ENCODE measurements at regions not wholly inside any gene's neighbourhood (a gene's known extent, or its start where the extent isn't known, plus 50 kb on each side); places are given as distances from the start of the nearest gene placed in this dataset.

- TF ChIP-seq, protein P1, sequence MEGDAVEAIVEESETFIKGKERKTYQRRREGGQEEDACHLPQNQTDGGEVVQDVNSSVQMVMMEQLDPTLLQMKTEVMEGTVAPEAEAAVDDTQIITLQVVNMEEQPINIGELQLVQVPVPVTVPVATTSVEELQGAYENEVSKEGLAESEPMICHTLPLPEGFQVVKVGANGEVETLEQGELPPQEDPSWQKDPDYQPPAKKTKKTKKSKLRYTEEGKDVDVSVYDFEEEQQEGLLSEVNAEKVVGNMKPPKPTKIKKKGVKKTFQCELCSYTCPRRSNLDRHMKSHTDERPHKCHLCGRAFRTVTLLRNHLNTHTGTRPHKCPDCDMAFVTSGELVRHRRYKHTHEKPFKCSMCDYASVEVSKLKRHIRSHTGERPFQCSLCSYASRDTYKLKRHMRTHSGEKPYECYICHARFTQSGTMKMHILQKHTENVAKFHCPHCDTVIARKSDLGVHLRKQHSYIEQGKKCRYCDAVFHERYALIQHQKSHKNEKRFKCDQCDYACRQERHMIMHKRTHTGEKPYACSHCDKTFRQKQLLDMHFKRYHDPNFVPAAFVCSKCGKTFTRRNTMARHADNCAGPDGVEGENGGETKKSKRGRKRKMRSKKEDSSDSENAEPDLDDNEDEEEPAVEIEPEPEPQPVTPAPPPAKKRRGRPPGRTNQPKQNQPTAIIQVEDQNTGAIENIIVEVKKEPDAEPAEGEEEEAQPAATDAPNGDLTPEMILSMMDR (IDR thresholded peaks at IDR 0.05): no peak
- ATAC-seq (ENCODE audit: insufficient number of reproducible peaks, low FRiP score, low read depth) (no peak), DNase-seq (ENCODE audit: low spot score) (no peak)
- no peaks in the 10 kb centered on the region for H3K27me3 ChIP-seq (replicated peaks; ENCODE audit: insufficient read depth)
- no peaks in the 10 kb centered on the region for H3K4me1 ChIP-seq (ENCODE audit: control insufficient read depth in 1 of 2, low read depth in 2 of 2)
- no peaks in the 10 kb centered on the region for H3K36me3 ChIP-seq
- no peaks in the 10 kb centered on the region for H3K9me3 ChIP-seq
- no peak overlapping the region for H3K27ac ChIP-seq
- no peak overlapping the region for H3K4me3 ChIP-seq
These were observed 502.0 kb downstream of the HAPSTR1 start for GRCh38 chr16:9593440-9593839.

- no peaks in the 10 kb centered on the region for H3K36me3 ChIP-seq
These were observed 502.6 kb downstream of the HAPSTR1 start for GRCh38 chr16:9594047-9594446.

DNA sequence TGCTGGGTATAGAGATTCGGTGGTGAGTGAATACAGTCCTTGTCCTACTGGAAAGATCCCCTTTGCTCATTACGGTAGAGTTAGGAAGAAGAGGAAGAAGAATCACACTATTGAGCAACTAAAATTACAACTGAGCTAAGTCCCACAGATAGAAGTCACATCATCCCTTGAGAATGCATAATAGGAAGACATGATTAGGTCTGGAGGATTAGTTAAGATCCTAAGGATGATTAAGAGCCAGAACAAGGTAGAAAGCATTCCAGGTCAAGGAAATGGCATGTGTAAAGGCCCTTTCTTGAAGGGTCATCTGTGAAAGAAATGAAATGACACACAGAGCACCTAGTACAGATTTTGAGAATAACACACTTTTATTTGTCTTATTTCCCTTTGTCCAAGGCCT is 503.5 kb downstream of the HAPSTR1 start:
- Histone ChIP-seq H3K27me3 (replicated peaks; ENCODE audit: insufficient read depth) (no peaks in the 10 kb centered on the region), H3K4me1 (ENCODE audit: control insufficient read depth in 1 of 2, low read depth in 2 of 2) (no peaks in the 10 kb centered on the region), H3K36me3 (no peaks in the 10 kb centered on the region), H3K9me3 (no peaks in the 10 kb centered on the region), H3K4me3 (no peak overlapping the region), H3K27ac (no peak overlapping the region)
- DNase-seq (ENCODE audit: low spot score): no peak
- TF ChIP-seq, protein P1 (IDR thresholded peaks at IDR 0.05): no peak
- ATAC-seq (ENCODE audit: insufficient number of reproducible peaks, low FRiP score, low read depth): no peak

More at GRCh38 chr16:9594047-9594446, 502.6 kb downstream of the HAPSTR1 start:
- Histone ChIP-seq H3K9me3 (no peaks in the 10 kb centered on the region), H3K27me3 (replicated peaks; ENCODE audit: insufficient read depth) (no peaks in the 10 kb centered on the region), H3K27ac (no peak overlapping the region), H3K4me1 (ENCODE audit: control insufficient read depth in 1 of 2, low read depth in 2 of 2) (no peaks in the 10 kb centered on the region), H3K4me3 (no peak overlapping the region)
- ATAC-seq (ENCODE audit: insufficient number of reproducible peaks, low FRiP score, low read depth) (no peak), DNase-seq (ENCODE audit: low spot score) (no peak)
- TF ChIP-seq, protein P1 (IDR thresholded peaks at IDR 0.05): no peak

GRCh38 chr16:9595393-9595792 is 503.9 kb downstream of the HAPSTR1 start:
- DNase-seq (ENCODE audit: low spot score): no peak
- Histone ChIP-seq H3K9me3 (no peaks in the 10 kb centered on the region), H3K4me1 (ENCODE audit: control insufficient read depth in 1 of 2, low read depth in 2 of 2) (no peaks in the 10 kb centered on the region), H3K36me3 (no peaks in the 10 kb centered on the region), H3K27me3 (replicated peaks; ENCODE audit: insufficient read depth) (no peaks in the 10 kb centered on the region), H3K27ac (no peak overlapping the region), H3K4me3 (no peak overlapping the region)
- no peak for ATAC-seq (ENCODE audit: insufficient number of reproducible peaks, low FRiP score, low read depth)
- TF ChIP-seq, protein P1 (IDR thresholded peaks at IDR 0.05): no peak

GRCh38 chr16:9596788-9597187 is 505.3 kb downstream of the HAPSTR1 start:
- no peak overlapping the region for H3K27ac ChIP-seq
- DNase-seq (ENCODE audit: low spot score): no peak
- TF ChIP-seq, protein P1 (IDR thresholded peaks at IDR 0.05): no peak
- no peak for ATAC-seq (ENCODE audit: insufficient number of reproducible peaks, low FRiP score, low read depth)
- H3K27me3 ChIP-seq (replicated peaks; ENCODE audit: insufficient read depth): no peaks in the 10 kb centered on the region
- H3K36me3 ChIP-seq: no peaks in the 10 kb centered on the region
- no peak overlapping the region for H3K4me3 ChIP-seq
- no peaks in the 10 kb centered on the region for H3K9me3 ChIP-seq
- no peaks in the 10 kb centered on the region for H3K4me1 ChIP-seq (ENCODE audit: control insufficient read depth in 1 of 2, low read depth in 2 of 2)
